Lung (tissue), 11 donors: ENCODE measurements at regions not wholly inside any gene's neighbourhood (a gene's known extent, or its start where the extent isn't known, plus 50 kb on each side); places are given as distances from the start of the nearest gene placed in this dataset.
"Not testable (repeated sequence)": the region's sequence is repeated elsewhere in the genome, so short reads cannot be mapped to it uniquely, and the experiment has no call there.

ENCODE experiments used
- ATAC-seq: fragments of 200-7000 bp; cut with Tn5 transposase; one replicate; pipeline ENCODE4 v1.9.1; 2020; ENCODE audit warnings: moderate number of reproducible peaks; ENCODE audit not compliant: insufficient read depth, low FRiP score
- DNase-seq, 3 donors: peaks; one replicate each; pipeline ENCODE4 v3.0.0-alpha.2; 2013 to 2017
- H3K27ac ChIP-seq, 2 donors: one replicate each; pipeline ENCODE4 v1.5.1; 2013; ENCODE audit warnings: mild to moderate bottlenecking in 2 of 2, moderate library complexity in 2 of 2, control low read depth in 1 of 2, inconsistent platforms in 1 of 2, low read depth in 1 of 2, low read length in 1 of 2
- H3K27me3 ChIP-seq, 3 donors: one replicate each; pipeline ENCODE4 v1.5.1; 2013; ENCODE audit warnings: low read length in 2 of 3; ENCODE audit not compliant: control insufficient read depth in 3 of 3, insufficient read depth in 3 of 3
- H3K36me3 ChIP-seq, 4 donors: one replicate each; pipeline ENCODE4 v1.5.1; 2013; ENCODE audit warnings: low read length in 4 of 4, mild to moderate bottlenecking in 1 of 4, moderate library complexity in 1 of 4; ENCODE audit not compliant: control insufficient read depth in 4 of 4, insufficient read depth in 4 of 4
- H3K4me1 ChIP-seq, 5 donors: one replicate each; pipeline ENCODE4 v1.5.1; 2013; ENCODE audit warnings: low read length in 5 of 5, mild to moderate bottlenecking in 2 of 5, moderate library complexity in 1 of 5; ENCODE audit not compliant: control insufficient read depth in 5 of 5, insufficient read depth in 5 of 5
- H3K4me3 ChIP-seq: one replicate; pipeline ENCODE4 v1.5.1; 2013; ENCODE audit warnings: mild to moderate bottlenecking, control low read depth, moderate library complexity
- H3K9ac ChIP-seq, 2 donors: one replicate each; pipeline ENCODE4 v1.5.1; 2013; ENCODE audit warnings: low read length in 2 of 2, control low read depth in 1 of 2; ENCODE audit not compliant: insufficient read depth in 1 of 2
- H3K9me3 ChIP-seq, 4 donors: one replicate each; pipeline ENCODE4 v1.5.1; 2013; ENCODE audit warnings: low read length in 3 of 4, mild to moderate bottlenecking in 1 of 4, moderate library complexity in 1 of 4; ENCODE audit not compliant: control insufficient read depth in 4 of 4, insufficient read depth in 3 of 4
- WGBS, 2 donors: extraction: QIAGEN DNeasy Blood & Tissue Kit; methylation state at CpG; one replicate each; pipeline ENCODE4 v1.1.7; 2013; 5-methylcytosine and 5-hydroxymethylcytosine counted together
- TF ChIP-seq, protein P1 (sequence below): IDR thresholded peaks from 2 replicates; pipeline ENCODE4 v1.5.1; 2012; ENCODE audit warnings: mild to moderate bottlenecking; ENCODE audit errors: control extremely low read depth, extremely low read depth
- donor health status: control.
- donor health status: control.
- donor health status: Bipolar disorder and iron deficiency.
- donor health status: healthy.
- donor health status: DM: yes; HTN: yes; CAD: no.

GRCh38 chr6:151181706-151182363 is 57.9 kb upstream of the AKAP12 start:
- TF ChIP-seq, protein P1, sequence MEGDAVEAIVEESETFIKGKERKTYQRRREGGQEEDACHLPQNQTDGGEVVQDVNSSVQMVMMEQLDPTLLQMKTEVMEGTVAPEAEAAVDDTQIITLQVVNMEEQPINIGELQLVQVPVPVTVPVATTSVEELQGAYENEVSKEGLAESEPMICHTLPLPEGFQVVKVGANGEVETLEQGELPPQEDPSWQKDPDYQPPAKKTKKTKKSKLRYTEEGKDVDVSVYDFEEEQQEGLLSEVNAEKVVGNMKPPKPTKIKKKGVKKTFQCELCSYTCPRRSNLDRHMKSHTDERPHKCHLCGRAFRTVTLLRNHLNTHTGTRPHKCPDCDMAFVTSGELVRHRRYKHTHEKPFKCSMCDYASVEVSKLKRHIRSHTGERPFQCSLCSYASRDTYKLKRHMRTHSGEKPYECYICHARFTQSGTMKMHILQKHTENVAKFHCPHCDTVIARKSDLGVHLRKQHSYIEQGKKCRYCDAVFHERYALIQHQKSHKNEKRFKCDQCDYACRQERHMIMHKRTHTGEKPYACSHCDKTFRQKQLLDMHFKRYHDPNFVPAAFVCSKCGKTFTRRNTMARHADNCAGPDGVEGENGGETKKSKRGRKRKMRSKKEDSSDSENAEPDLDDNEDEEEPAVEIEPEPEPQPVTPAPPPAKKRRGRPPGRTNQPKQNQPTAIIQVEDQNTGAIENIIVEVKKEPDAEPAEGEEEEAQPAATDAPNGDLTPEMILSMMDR: no peak
- no peak overlapping the region for H3K4me3 ChIP-seq
- H3K4me1 ChIP-seq: peaks cover 0 to 21% (median 4%) of the 10 kb centered on the region in 5 donors
- H3K36me3 ChIP-seq: no peaks in the 10 kb centered on the region
- ATAC-seq (peak; percentile 79), DNase-seq (peak; percentile 18 to 55 (median 36))
- no peaks in the 10 kb centered on the region for H3K27me3 ChIP-seq
- WGBS, 2 donors: 57 to 58% methylated on average over 2 of the region's 2 CpGs
- H3K9ac ChIP-seq: no peak overlapping the region
- no peaks in the 10 kb centered on the region for H3K9me3 ChIP-seq
- H3K27ac ChIP-seq: no peak overlapping the region

GRCh38 chr6:151182958-151183357 is 56.8 kb upstream of the AKAP12 start:
- peaks cover 0 to 18% (median 4%) of the 10 kb centered on the region in 5 donors for H3K4me1 ChIP-seq
- not testable (repeated sequence) for H3K36me3 ChIP-seq, ATAC-seq, H3K4me3 ChIP-seq, H3K27me3 ChIP-seq, H3K9me3 ChIP-seq, DNase-seq, H3K9ac ChIP-seq, H3K27ac ChIP-seq
- 93 to 94% methylated on average over 6 of the region's 6 CpGs for WGBS, 2 donors

GRCh38 chr6:151185148-151185547 is 54.6 kb upstream of the AKAP12 start:
- 80 to 84% methylated on average over 3 of the region's 3 CpGs for WGBS, 2 donors
- H3K27me3 ChIP-seq: no peaks in the 10 kb centered on the region
- H3K9ac ChIP-seq: no peak overlapping the region
- no peaks in the 10 kb centered on the region for H3K36me3 ChIP-seq
- ATAC-seq (no peak), DNase-seq (no peak)
- peaks cover 0 to 9% (median 0%) of the 10 kb centered on the region in 5 donors for H3K4me1 ChIP-seq
- H3K27ac ChIP-seq: no peak overlapping the region
- TF ChIP-seq, protein P1: no peak
- H3K4me3 ChIP-seq: no peak overlapping the region
- no peaks in the 10 kb centered on the region for H3K9me3 ChIP-seq

GRCh38 chr6:151186306-151186705 is 53.5 kb upstream of the AKAP12 start:
- no peak overlapping the region for H3K27ac ChIP-seq
- TF ChIP-seq, protein P1: no peak
- no peaks in the 10 kb centered on the region for H3K4me1 ChIP-seq
- no peaks in the 10 kb centered on the region for H3K9me3 ChIP-seq
- no peaks in the 10 kb centered on the region for H3K27me3 ChIP-seq
- DNase-seq (no peak), ATAC-seq (no peak)
- no peak overlapping the region for H3K9ac ChIP-seq
- WGBS, 2 donors: 90 to 92% methylated on average over 1 of the region's 1 CpG
- no peak overlapping the region for H3K4me3 ChIP-seq
- H3K36me3 ChIP-seq: no peaks in the 10 kb centered on the region
